HuH-7.5 (cell line): ENCODE measurements at regions not wholly inside any gene's neighbourhood (a gene's known extent, or its start where the extent isn't known, plus 50 kb on each side); places are given as distances from the start of the nearest gene placed in this dataset.

Experiments used
- DNase-seq: peaks from one replicate; pipeline ENCODE4 v3.0.0; 2011; ENCODE audit warnings: low spot score

- DNase-seq: no peak
These were observed 671.3 kb upstream of the TBX3 start for GRCh38 chr12:115355301-115355700.

GRCh38 chr12:115354007-115354890, 670.3 kb upstream of the TBX3 start:
- no peak for DNase-seq

GRCh38 chr12:115353467-115353866, 669.5 kb upstream of the TBX3 start:
- DNase-seq: no peak

- no peak for DNase-seq
These were observed 667.6 kb upstream of the TBX3 start for GRCh38 chr12:115351514-115352077.

- no peak for DNase-seq
These were observed 665.7 kb upstream of the TBX3 start for GRCh38 chr12:115349711-115350110.

GRCh38 chr12:115348301-115348700, 664.3 kb upstream of the TBX3 start:
- no peak for DNase-seq

- no peak for DNase-seq
These were observed 659.6 kb upstream of the TBX3 start for GRCh38 chr12:115343601-115344000.

- no peak for DNase-seq
These were observed 659.0 kb upstream of the TBX3 start for GRCh38 chr12:115343008-115343407.

- DNase-seq: no peak
These were observed 657.5 kb upstream of the TBX3 start for GRCh38 chr12:115341442-115341841.

- no peak for DNase-seq
These were observed 654.8 kb upstream of the TBX3 start for GRCh38 chr12:115338566-115339294.

- DNase-seq: no peak
These were observed 653.9 kb upstream of the TBX3 start for GRCh38 chr12:115337693-115338543.

GRCh38 chr12:115336506-115336905, 652.5 kb upstream of the TBX3 start:
- no peak for DNase-seq

- DNase-seq: no peak
These were observed 651.6 kb upstream of the TBX3 start for GRCh38 chr12:115335594-115335993.

- no peak for DNase-seq
These were observed 651.1 kb upstream of the TBX3 start for GRCh38 chr12:115335048-115335447.

- no peak for DNase-seq
These were observed 649.0 kb upstream of the TBX3 start for GRCh38 chr12:115332945-115333344.

- no peak for DNase-seq
These were observed 641.9 kb upstream of the TBX3 start for GRCh38 chr12:115325858-115326257.

- DNase-seq: no peak
These were observed 641.1 kb upstream of the TBX3 start for GRCh38 chr12:115324949-115325593.

GRCh38 chr12:115323223-115323905, 639.4 kb upstream of the TBX3 start:
- DNase-seq: no peak

- no peak for DNase-seq
These were observed 638.3 kb upstream of the TBX3 start for GRCh38 chr12:115322275-115322674.

GRCh38 chr12:115320967-115321366, 637.0 kb upstream of the TBX3 start:
- DNase-seq: no peak

GRCh38 chr12:115320451-115320850, 636.5 kb upstream of the TBX3 start:
- no peak for DNase-seq
